Aorta (tissue), 5 donors: ENCODE measurements at regions not wholly inside any gene's neighbourhood (a gene's known extent, or its start where the extent isn't known, plus 50 kb on each side); places are given as distances from the start of the nearest gene placed in this dataset.

Experiments used
- ATAC-seq: fragments of 200-7000 bp; cut with Tn5 transposase; one replicate; pipeline ENCODE4 v1.9.1; 2022; ENCODE audit warnings: moderate library complexity; ENCODE audit not compliant: low FRiP score
- DNase-seq, 2 donors: peaks; one replicate each; pipeline ENCODE4 v3.0.0-alpha.2; 2020
- H3K27ac ChIP-seq, 2 donors: one replicate each; pipeline ENCODE4 v1.5.1; 2013; ENCODE audit warnings: low read length in 2 of 2, mild to moderate bottlenecking in 2 of 2, moderate library complexity in 2 of 2, control low read depth in 1 of 2, inconsistent platforms in 1 of 2, low read depth in 1 of 2
- H3K27me3 ChIP-seq, 2 donors: one replicate each; pipeline ENCODE4 v1.6.1; 2013; ENCODE audit warnings: control low read depth in 1 of 2, low read length in 1 of 2, mild to moderate bottlenecking in 1 of 2, moderate library complexity in 1 of 2; ENCODE audit not compliant: insufficient read depth in 2 of 2, control insufficient read depth in 1 of 2
- H3K36me3 ChIP-seq, 2 donors: one replicate each; pipeline ENCODE4 v1.6.1; 2013; ENCODE audit warnings: control low read depth in 1 of 2, low read length in 1 of 2, mild to moderate bottlenecking in 1 of 2; ENCODE audit not compliant: insufficient read depth in 2 of 2, control insufficient read depth in 1 of 2
- H3K4me1 ChIP-seq, 2 donors: one replicate each; pipeline ENCODE4 v1.6.1; 2013; ENCODE audit warnings: low read length in 2 of 2, control low read depth in 1 of 2, mild to moderate bottlenecking in 1 of 2, moderate library complexity in 1 of 2; ENCODE audit not compliant: insufficient read depth in 2 of 2, control insufficient read depth in 1 of 2
- H3K4me3 ChIP-seq, 2 donors: one replicate each; pipeline ENCODE4 v1.5.1; 2013; ENCODE audit warnings: low read length in 2 of 2, control low read depth in 1 of 2, mild to moderate bottlenecking in 1 of 2
- H3K9me3 ChIP-seq: one replicate; pipeline ENCODE4 v1.6.1; 2013; ENCODE audit warnings: mild to moderate bottlenecking, low read length; ENCODE audit not compliant: control insufficient read depth
- WGBS, 2 donors: extraction: QIAGEN DNeasy Blood & Tissue Kit; methylation state at CpG; one replicate each; pipeline ENCODE4 v1.1.7; 2013; 5-methylcytosine and 5-hydroxymethylcytosine counted together
- intact Hi-C, 2 donors: fragments of 100-400 bp; cut with DNase I; formaldehyde crosslinking; loops; one replicate each; pipeline versions ENCODE4 v1.14.2 to v1.15.0; 2022
- donor health status: healthy with polysubstance abuse.
- donor health status: Bipolar disorder and iron deficiency.
- donor health status: DM: no; HTN: no; CAD: no.
- donor health status: DM: no; HTN: no; CAD: no.
- donor health status: DM: yes; HTN: yes; CAD: no.

DNA sequence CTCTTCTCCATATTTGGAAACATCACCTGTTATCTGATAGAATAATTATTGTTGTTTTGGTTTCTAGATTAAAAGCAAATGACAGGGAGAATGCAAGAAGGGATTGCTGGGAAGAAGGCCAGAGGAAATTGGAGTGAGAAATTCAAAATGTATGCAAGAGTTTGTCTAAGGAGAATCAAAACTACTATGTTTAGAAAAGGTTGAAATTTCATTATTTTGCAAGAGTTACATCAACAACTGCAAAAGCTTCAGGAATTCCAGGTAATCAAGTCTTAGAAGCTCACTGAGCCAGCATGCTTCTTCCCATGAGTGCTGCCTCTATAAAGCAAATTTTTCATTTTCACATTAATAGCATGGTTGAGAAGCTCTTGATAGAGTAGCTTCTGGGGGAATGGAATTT lies 177.2 kb upstream of the GBE1 start:
- no peak for ATAC-seq

DNA sequence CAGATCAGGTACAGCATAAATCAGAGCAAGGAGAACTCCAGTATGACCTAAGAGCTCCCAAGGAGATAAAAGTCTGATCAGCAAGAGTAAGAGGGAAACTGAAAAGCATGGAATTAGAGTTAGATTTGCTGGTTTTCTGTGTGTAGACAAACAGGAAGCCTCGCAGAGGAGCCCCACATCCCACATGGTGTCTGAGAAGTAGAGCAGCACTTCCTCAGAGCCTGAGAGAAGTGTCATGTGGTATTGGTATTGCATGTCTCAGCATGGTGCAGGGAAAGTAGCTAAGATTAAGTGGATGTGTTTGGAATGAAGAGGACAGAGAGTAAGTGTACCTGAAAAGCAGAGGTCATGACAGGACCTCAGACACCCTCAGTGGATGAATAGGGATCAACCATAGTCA lies 175.4 kb upstream of the GBE1 start:
- Histone ChIP-seq H3K4me3 (no peak overlapping the region), H3K4me1 (no peaks in the 10 kb centered on the region), H3K27me3 (no peaks in the 10 kb centered on the region), H3K27ac (no peak overlapping the region), H3K9me3 (no peaks in the 10 kb centered on the region), H3K36me3 (no peaks in the 10 kb centered on the region)
- 38 to 66% methylated on average over 1 of the region's 1 CpG for WGBS, 2 donors
- DNase-seq (peak in 1 of 2 donors; percentile 56), ATAC-seq (no peak)
- intact Hi-C loops, result no loop called here

More for the DNA sequence above, 177.2 kb upstream of the GBE1 start:
- Histone ChIP-seq H3K27ac (no peak overlapping the region), H3K4me3 (no peak overlapping the region), H3K27me3 (no peaks in the 10 kb centered on the region), H3K9me3 (peaks cover 2% of the 10 kb centered on the region), H3K4me1 (no peaks in the 10 kb centered on the region), H3K36me3 (no peaks in the 10 kb centered on the region)
- intact Hi-C loops, result no loop called here
- no peak for DNase-seq

DNA sequence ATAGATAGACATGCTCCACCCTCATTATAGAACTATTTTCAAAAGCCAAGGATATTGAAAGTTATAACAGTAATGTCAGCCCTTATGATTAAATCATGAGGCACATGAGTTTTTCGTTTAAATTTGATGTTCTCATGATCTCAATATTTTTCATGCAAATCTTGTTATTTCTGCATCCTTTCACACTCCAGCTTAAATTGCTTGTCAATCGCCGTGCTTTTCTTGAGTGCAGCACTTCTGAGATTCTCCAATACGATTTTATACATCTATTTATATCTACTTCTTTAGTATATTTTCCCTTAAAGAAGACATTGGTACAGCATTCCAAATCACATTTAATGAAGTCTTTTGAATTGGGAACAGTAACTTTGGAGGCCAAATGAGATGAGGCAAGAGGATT lies 171.2 kb upstream of the GBE1 start:
- intact Hi-C loops, result no loop called here
- Histone ChIP-seq H3K36me3 (no peaks in the 10 kb centered on the region), H3K27ac (no peak overlapping the region), H3K27me3 (no peaks in the 10 kb centered on the region), H3K9me3 (no peaks in the 10 kb centered on the region), H3K4me3 (no peak overlapping the region), H3K4me1 (no peaks in the 10 kb centered on the region)
- ATAC-seq (no peak), DNase-seq (no peak)
- WGBS, 2 donors, result 87% methylated on average over 4 of the region's 4 CpGs

DNA sequence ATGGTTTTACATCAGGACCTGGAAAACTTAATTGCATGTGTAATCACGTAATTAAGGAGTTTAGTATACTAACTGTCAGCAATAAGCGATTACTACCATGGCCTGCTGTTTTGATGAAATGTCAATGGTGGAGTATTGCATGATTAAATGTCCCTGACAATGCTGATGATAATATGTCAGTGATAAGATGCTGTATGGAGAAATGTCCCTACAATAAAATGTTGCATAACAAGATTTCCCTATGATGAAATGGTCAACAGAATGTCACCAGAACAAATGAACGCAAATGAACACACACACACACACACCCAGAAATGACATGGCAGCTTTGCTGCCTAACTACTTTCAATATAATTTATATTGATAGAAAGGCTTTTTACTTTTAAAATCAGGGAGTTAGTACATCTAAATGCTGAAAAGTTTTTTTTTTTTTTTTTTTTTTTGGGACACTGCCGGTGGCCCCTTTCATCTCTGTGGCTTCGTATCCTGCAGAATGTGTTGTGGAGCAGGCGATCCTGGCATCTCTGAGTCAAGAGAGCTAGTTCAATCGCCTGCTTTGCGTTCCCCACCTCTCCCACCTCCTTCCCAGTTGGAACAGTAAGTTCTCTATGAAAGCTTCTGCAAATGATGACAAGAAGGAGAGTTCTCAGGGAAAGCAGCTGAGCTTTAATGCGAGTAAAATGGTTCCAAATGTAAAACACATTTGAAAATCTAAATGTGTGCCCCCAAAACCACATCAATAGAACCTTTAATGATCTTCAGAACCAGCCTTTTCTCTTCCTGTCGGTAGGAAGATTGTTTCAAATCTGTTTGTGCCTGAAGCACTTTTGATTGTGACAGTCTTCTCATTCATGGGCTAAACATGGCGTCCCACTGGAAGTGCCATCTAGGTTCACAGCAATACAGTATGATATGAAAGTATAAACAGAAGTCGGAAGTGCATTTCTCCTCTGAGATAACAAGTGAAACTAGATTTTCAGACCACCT lies 170.1 kb upstream of the GBE1 start:
- Histone ChIP-seq H3K27ac (no peak overlapping the region), H3K4me1 (no peaks in the 10 kb centered on the region), H3K36me3 (no peaks in the 10 kb centered on the region), H3K9me3 (no peaks in the 10 kb centered on the region), H3K27me3 (no peaks in the 10 kb centered on the region), H3K4me3 (no peak overlapping the region)
- intact Hi-C loops, result no loop called here
- no peak for ATAC-seq
- DNase-seq, result no peak
- 83 to 87% methylated on average over 12 of the region's 12 CpGs for WGBS, 2 donors

DNA sequence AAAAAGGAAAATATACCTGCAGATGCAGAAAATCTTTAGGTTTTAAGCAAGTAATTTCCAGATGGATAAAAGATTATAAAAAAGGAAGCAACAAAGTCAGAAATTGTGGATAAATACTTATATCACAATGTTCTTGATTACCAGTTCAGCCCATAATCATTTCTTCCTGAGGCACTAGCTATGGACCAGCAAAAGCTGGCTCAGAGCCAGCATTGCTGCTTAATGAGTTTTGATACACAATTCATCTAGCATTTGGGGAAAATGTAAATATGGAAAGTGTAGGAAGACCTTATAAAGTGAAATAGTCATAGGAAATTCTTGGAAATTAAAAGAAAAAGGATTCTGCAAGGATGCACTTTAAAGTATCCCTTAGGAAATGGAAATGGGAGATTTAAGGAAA lies 168.3 kb upstream of the GBE1 start:
- Histone ChIP-seq H3K4me3 (no peak overlapping the region), H3K4me1 (no peaks in the 10 kb centered on the region), H3K9me3 (no peaks in the 10 kb centered on the region), H3K27me3 (no peaks in the 10 kb centered on the region), H3K36me3 (no peaks in the 10 kb centered on the region), H3K27ac (no peak overlapping the region)
- intact Hi-C loops, result no loop called here
- no peak for DNase-seq
- ATAC-seq, result no peak

DNA sequence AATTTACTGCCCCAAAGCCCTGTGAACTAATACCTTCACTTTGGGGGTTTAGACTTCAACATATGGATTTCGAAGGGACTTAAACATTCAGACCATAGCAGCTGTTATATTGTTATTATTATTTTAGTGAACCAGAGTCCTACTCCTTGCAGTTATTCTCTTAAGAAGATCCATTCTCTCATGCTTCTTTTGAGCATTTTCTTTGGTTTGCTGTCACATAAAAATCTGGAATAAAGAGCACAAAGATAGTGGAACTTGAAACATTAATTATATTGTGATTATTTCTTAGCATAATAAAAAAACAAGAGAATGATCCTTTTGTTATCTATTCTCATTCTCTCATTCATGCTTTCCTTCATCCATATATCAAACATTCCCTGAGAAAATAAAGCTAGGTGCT lies 166.4 kb upstream of the GBE1 start:
- 77 to 93% methylated on average over 1 of the region's 1 CpG for WGBS, 2 donors
- Histone ChIP-seq H3K36me3 (no peaks in the 10 kb centered on the region), H3K4me1 (no peaks in the 10 kb centered on the region), H3K27me3 (no peaks in the 10 kb centered on the region), H3K27ac (no peak overlapping the region), H3K9me3 (no peaks in the 10 kb centered on the region), H3K4me3 (no peak overlapping the region)
- ATAC-seq (no peak), DNase-seq (no peak)
- intact Hi-C loops, result no loop called here

DNA sequence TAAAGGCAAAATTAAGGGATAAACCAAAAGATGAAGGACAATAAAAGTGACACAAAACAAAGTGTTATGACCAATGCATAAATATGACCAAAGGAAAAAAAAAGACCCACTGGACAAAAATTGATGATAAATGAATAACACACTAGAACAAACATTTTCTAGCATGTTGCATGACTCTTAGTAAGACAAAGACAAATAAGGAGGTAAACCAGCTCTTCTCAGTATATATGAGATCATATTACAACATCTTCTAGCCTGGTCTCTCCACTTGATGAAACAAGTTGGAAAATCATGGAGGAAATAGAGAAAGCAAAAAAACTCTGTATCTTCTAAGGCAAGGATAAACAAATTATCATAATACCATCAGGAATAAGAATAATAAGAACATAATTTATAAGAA lies 163.9 kb upstream of the GBE1 start:
- Histone ChIP-seq H3K4me1 (no peaks in the 10 kb centered on the region), H3K36me3 (no peaks in the 10 kb centered on the region), H3K27ac (no peak overlapping the region), H3K4me3 (no peak overlapping the region), H3K27me3 (peaks cover 0 to 2% of the 10 kb centered on the region in 2 donors), H3K9me3 (peaks cover 3% of the 10 kb centered on the region)
- intact Hi-C loops, result no loop called here
- no peak for DNase-seq
- no peak for ATAC-seq

DNA sequence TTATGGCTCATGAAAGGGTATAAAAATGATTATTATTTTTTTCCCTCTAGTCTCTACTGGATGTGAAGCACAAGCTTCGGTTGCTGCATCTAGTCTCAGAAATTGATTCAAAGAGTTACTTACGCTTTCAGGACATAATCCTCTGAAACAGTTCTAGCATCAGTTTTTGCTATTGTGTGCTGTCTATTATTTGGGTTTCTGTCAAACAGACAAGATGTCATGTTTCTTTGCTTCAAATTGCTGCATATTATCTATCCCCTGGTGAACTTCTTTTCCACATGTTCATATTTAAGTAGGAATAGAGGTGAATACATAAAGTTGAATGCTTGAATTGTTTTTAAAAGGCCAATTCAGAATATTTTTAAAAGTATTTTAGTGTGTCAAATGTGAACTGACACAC lies 161.6 kb upstream of the GBE1 start:
- no peak overlapping the region for H3K4me3 ChIP-seq

DNA sequence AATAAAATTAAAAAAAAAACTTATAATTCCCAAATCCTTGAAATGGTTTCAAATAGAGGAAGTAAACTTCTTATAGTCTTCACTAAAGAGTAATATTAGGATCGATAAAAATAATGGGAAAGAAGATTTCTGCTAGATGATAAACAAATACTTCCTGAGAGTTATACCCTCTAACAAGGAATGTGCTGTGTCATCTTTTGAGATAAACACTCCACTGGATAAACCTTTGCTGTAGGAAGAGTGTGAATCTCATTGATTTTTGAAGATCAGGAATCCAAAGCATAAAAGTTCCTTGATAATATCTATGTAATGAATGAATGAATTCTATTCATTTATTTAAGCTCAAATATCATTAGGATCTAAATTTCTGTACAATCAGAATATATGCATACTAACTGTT lies 161.0 kb upstream of the GBE1 start:
- Histone ChIP-seq H3K27ac (no peak overlapping the region), H3K4me3 (no peak overlapping the region), H3K36me3 (no peaks in the 10 kb centered on the region), H3K9me3 (peaks cover 3% of the 10 kb centered on the region), H3K4me1 (no peaks in the 10 kb centered on the region), H3K27me3 (peaks cover 0 to 2% of the 10 kb centered on the region in 2 donors)
- intact Hi-C loops, result no loop called here
- DNase-seq (no peak), ATAC-seq (no peak)
- WGBS, 2 donors, result 94 to 100% methylated on average over 1 of the region's 1 CpG

More for the DNA sequence above, 161.6 kb upstream of the GBE1 start:
- intact Hi-C loops, result no loop called here
- no peaks in the 10 kb centered on the region for H3K4me1 ChIP-seq
- 88 to 93% methylated on average over 2 of the region's 2 CpGs for WGBS, 2 donors
- DNase-seq (no peak), ATAC-seq (no peak)
- peaks cover 0 to 2% of the 10 kb centered on the region in 2 donors for H3K27me3 ChIP-seq
- peaks cover 3% of the 10 kb centered on the region for H3K9me3 ChIP-seq
- H3K36me3 ChIP-seq, result no peaks in the 10 kb centered on the region
- no peak overlapping the region for H3K27ac ChIP-seq
